ENCODE measurements at regions not wholly inside any gene's neighbourhood (a gene's known extent, or its start where the extent isn't known, plus 50 kb on each side); places are given as distances from the start of the nearest gene placed in this dataset.

- POLR2A ChIA-PET = interaction anchor here (0.7 kb wide), 1 partner anchor 100 kb away, joined by 3 read pairs; no protein-coding TSS in a partner anchor
- TF ChIP-seq FOXJ3 (CRISPR knock-in tag; IDR thresholded peaks at IDR 0.05) = no peak
- peak; percentile 59 for TF ChIP-seq RAD21 (IDR thresholded peaks at IDR 0.05; ENCODE audit: low read length)
- no peak for TF ChIP-seq ZBTB33 (IDR thresholded peaks at IDR 0.05; ENCODE audit: borderline replicate concordance, low read depth)
- no peak for TF ChIP-seq MEF2A (IDR thresholded peaks at IDR 0.05; ENCODE audit: borderline replicate concordance, low read depth)
- no peak for TF ChIP-seq CHD2 (IDR thresholded peaks at IDR 0.05; ENCODE audit: low read length, partially characterized antibody)
- no peak for TF ChIP-seq RCOR1 (IDR thresholded peaks at IDR 0.05; ENCODE audit: low read length)
- no peak for TF ChIP-seq TEAD4 (IDR thresholded peaks at IDR 0.05; ENCODE audit: borderline replicate concordance, insufficient read depth)
- TF ChIP-seq NFIC (IDR thresholded peaks at IDR 0.05; ENCODE audit: borderline replicate concordance) = no peak
- TF ChIP-seq POLR2AphosphoS5 (IDR thresholded peaks at IDR 0.05; ENCODE audit: low read depth, low read length) = no peak
- no peak for TF ChIP-seq RXRA (IDR thresholded peaks at IDR 0.05; ENCODE audit: borderline replicate concordance, low read depth)
- no peak for TF ChIP-seq GABPA (IDR thresholded peaks at IDR 0.05; ENCODE audit: low read depth)
- TF ChIP-seq USF1 (IDR thresholded peaks at IDR 0.05; ENCODE audit: borderline replicate concordance, low read depth) = no peak
- no peak for TF ChIP-seq EZH2phosphoT487 (IDR thresholded peaks at IDR 0.05; ENCODE audit: borderline replicate concordance, low read depth)
- TF ChIP-seq SMC3 (IDR thresholded peaks at IDR 0.05; ENCODE audit: low read depth, low read length) = peak; percentile 27; the same call in 1 of the 2 replicates
- no peak for TF ChIP-seq NRF1 (IDR thresholded peaks at IDR 0.05; ENCODE audit: low read depth, low read length)
- TF ChIP-seq ELF1 (IDR thresholded peaks at IDR 0.05) = no peak
- no peak for TF ChIP-seq RFX5 (IDR thresholded peaks at IDR 0.05; ENCODE audit: low read length)
- TF ChIP-seq USF2 (IDR thresholded peaks at IDR 0.05; ENCODE audit: borderline replicate concordance, low read depth, low read length) = no peak
- TF ChIP-seq REST (IDR thresholded peaks at IDR 0.05; ENCODE audit: low read depth, low read length) = no peak
- TF ChIP-seq EP300 (IDR thresholded peaks at IDR 0.05; ENCODE audit: borderline replicate concordance in 1 of 2, low read depth in 1 of 2, low read length in 1 of 2) = no peak
- no peak for TF ChIP-seq MAX (IDR thresholded peaks at IDR 0.05; ENCODE audit: low read depth)
- TF ChIP-seq GATA2 (CRISPR knock-in tag; IDR thresholded peaks at IDR 0.05) = no peak
- peak; percentile 54 for TF ChIP-seq CTCF (IDR thresholded peaks at IDR 0.05)
- TF ChIP-seq FOSL2 (IDR thresholded peaks at IDR 0.05; ENCODE audit: borderline replicate concordance, low read depth) = no peak
Measured at GRCh38 chr6:82712826-82713225, 349.2 kb downstream of the TPBG start.

More at GRCh38 chr6:82712826-82713225, 349.2 kb downstream of the TPBG start:
- H3K4me3 ChIP-seq (ENCODE audit: low read depth in 2 of 2, low read length in 1 of 2) = no peak overlapping the region; a peak in 1 of 4 replicates
- peaks cover 0 to 6% of the 10 kb centered on the region in 2 experiments; a peak in 2 of 4 replicates for H3K4me1 ChIP-seq (ENCODE audit: control insufficient read depth in 1 of 2, insufficient read depth in 2 of 2, low read depth in 1 of 2, low read length in 1 of 2)
- CTCF ChIA-PET = interaction anchor here (0.6 to 2.8 kb wide), 8 partner anchors 9 to 464 kb away, joined by 3 to 17 read pairs (median 4); no protein-coding TSS in a partner anchor
- peak; percentile 12 for DNase-seq
- H3K4me2 ChIP-seq = no peak overlapping the region
- H3F3A ChIP-seq (replicated peaks; ENCODE audit: insufficient read depth) = no peaks in the 10 kb centered on the region
- no peaks in the 10 kb centered on the region for H3K9me2 ChIP-seq
- H3K36me3 ChIP-seq (replicated peaks in 1 of 2; ENCODE audit: control insufficient read depth in 1 of 2, insufficient read depth in 2 of 2, low read length in 1 of 2) = no peaks in the 10 kb centered on the region
- no peaks in the 10 kb centered on the region for H3K9me3 ChIP-seq
- no peak overlapping the region for H2AFZ ChIP-seq (ENCODE audit: low read depth)
- H3K9ac ChIP-seq = no peak overlapping the region
- H3K79me2 ChIP-seq (ENCODE audit: insufficient read depth) = no peaks in the 10 kb centered on the region
- no peaks in the 10 kb centered on the region for H4K20me1 ChIP-seq (ENCODE audit: insufficient read depth)
- H3K27me3 ChIP-seq (ENCODE audit: insufficient read depth) = no peaks in the 10 kb centered on the region
- no peak overlapping the region for H3K27ac ChIP-seq (ENCODE audit: low read depth in 2 of 2, low read length in 1 of 2)
- 33% methylated on average over 1 of the region's 1 CpG for WGBS (ENCODE audit: low lambda C conversion rate)

Measured in SK-N-SH (cell line).